ENCODE measurements at regions not wholly inside any gene's neighbourhood (a gene's known extent, or its start where the extent isn't known, plus 50 kb on each side); places are given as distances from the start of the nearest gene placed in this dataset.

- Histone ChIP-seq H3K4me2 (ENCODE audit: insufficient read depth in 1 of 2, low read depth in 2 of 2, low read length in 2 of 2) (no peak overlapping the region), H3K9me3 (ENCODE audit: insufficient read depth in 2 of 2, low read depth in 1 of 2, low read length in 1 of 2) (no peaks in the 10 kb centered on the region), H2BK15ac (ENCODE audit: low read length) (0 out of 2 replicates have a peak overlapping the region, but pooled peaks have one; percentile 10), H3K56ac (replicated peaks; ENCODE audit: insufficient read length, low read depth, low read length) (no peak overlapping the region), H4K91ac (replicated peaks; ENCODE audit: insufficient read length, low read length) (no peak overlapping the region), H3K27ac (ENCODE audit: low read depth, low read length) (no peak overlapping the region), H3K79me1 (ENCODE audit: low read depth, low read length) (no peaks in the 10 kb centered on the region), H2AK5ac (ENCODE audit: low read depth, low read length) (no peak overlapping the region), H3K23me2 (ENCODE audit: low read depth, low read length) (no peaks in the 10 kb centered on the region), H2BK5ac (ENCODE audit: low read depth, low read length) (no peak overlapping the region), H3K23ac (ENCODE audit: insufficient read length) (no peak overlapping the region), H2BK12ac (ENCODE audit: low read depth, low read length) (no peak overlapping the region), H2BK20ac (ENCODE audit: low read length) (peak overlapping the region; percentile 53; the same call in 1 of the 2 replicates), H3K14ac (ENCODE audit: insufficient read length) (no peak overlapping the region), H3K4ac (replicated peaks; ENCODE audit: insufficient read length, low read depth, low read length) (no peak overlapping the region), H3K79me2 (ENCODE audit: control insufficient read depth in 1 of 2, insufficient read depth in 2 of 2, low read length in 2 of 2) (no peaks in the 10 kb centered on the region), H3K9ac (replicated peaks in 1 of 4; ENCODE audit: extremely low read depth in 1 of 4, low read depth in 3 of 4, low read length in 3 of 4) (no peak overlapping the region), H3K27me3 (replicated peaks in 1 of 4; ENCODE audit: control insufficient read depth in 3 of 4, extremely low read depth in 1 of 4, insufficient read depth in 3 of 4, low read length in 3 of 4) (no peaks in the 10 kb centered on the region), H4K20me1 (replicated peaks in 1 of 2; ENCODE audit: control insufficient read depth in 1 of 2, insufficient read depth in 2 of 2, low read length in 2 of 2) (no peaks in the 10 kb centered on the region), H2BK120ac (replicated peaks; ENCODE audit: low read depth, low read length) (no peak overlapping the region), H4K8ac (ENCODE audit: extremely low read depth, insufficient read depth, low read length) (no peak overlapping the region), H3K36me3 (ENCODE audit: control insufficient read depth in 2 of 4, insufficient read depth in 4 of 4, low read length in 3 of 4) (no peaks in the 10 kb centered on the region; a peak in 1 of 8 replicates), H3K4me1 (replicated peaks in 1 of 4; ENCODE audit: control insufficient read depth in 3 of 4, insufficient read depth in 4 of 4, low read length in 3 of 4) (no peaks in the 10 kb centered on the region), H3K4me3 (ENCODE audit: extremely low read depth in 1 of 4, insufficient read depth in 2 of 4, low read depth in 3 of 4, low read length in 4 of 4) (no peak overlapping the region), H2AFZ (ENCODE audit: low read length) (0 out of 2 replicates have a peak overlapping the region, but pooled peaks have one; percentile 14), H3K18ac (ENCODE audit: extremely low read depth, low read length) (no peak overlapping the region), H4K5ac (ENCODE audit: insufficient read length, low read depth, low read length) (no peak overlapping the region)
- DNase-seq (ENCODE audit: low read depth in 1 of 2, low spot score in 2 of 2) = no peak
- TF ChIP-seq ZNF274 (IDR thresholded peaks at IDR 0.05; ENCODE audit: borderline replicate concordance, extremely low read depth, low read length) (no peak), EZH2 (IDR thresholded peaks at IDR 0.05; ENCODE audit: low read depth, low read length, severe bottlenecking) (no peak), SIRT6 (IDR thresholded peaks at IDR 0.05; ENCODE audit: low read length) (no peak), BCL11A (IDR thresholded peaks at IDR 0.05; ENCODE audit: low read depth in 2 of 2, low read length in 2 of 2) (no peak), SP2 (IDR thresholded peaks at IDR 0.05; ENCODE audit: low read length) (no peak), TCF12 (IDR thresholded peaks at IDR 0.05; ENCODE audit: low read depth, low read length) (no peak), MAX (IDR thresholded peaks at IDR 0.05) (no peak), GABPA (IDR thresholded peaks at IDR 0.05; ENCODE audit: borderline replicate concordance, insufficient read depth, low read length) (no peak), KDM5A (IDR thresholded peaks at IDR 0.05; ENCODE audit: low read length) (no peak)
- CTCF ChIA-PET (ENCODE audit: partially characterized antibody) = interaction anchor here (1.1 kb wide), 1 partner anchor 15 kb away, joined by 3 read pairs; no protein-coding TSS in a partner anchor
- WGBS, 2 experiments (ENCODE audit: extremely low coverage in 1 of 2, insufficient coverage in 1 of 2, insufficient read length in 1 of 2, insufficient replicate concordance in 2 of 2, low coverage in 1 of 2, low lambda C conversion rate in 2 of 2, missing lambda C conversion rate in 1 of 2) = 92% methylated on average over 7 of the region's 7 CpGs; no CpG with 5 or more reads in 1 of the 2 experiments
- no peak for FAIRE-seq
- POLR2A ChIA-PET (ENCODE audit: partially characterized antibody) = no interaction called here
These were observed 1458.0 kb downstream of the OLFM4 start for GRCh38 chr13:54486421-54487166.

Data from H1 (cell line).